ENCODE measurements at regions not wholly inside any gene's neighbourhood (a gene's known extent, or its start where the extent isn't known, plus 50 kb on each side); places are given as distances from the start of the nearest gene placed in this dataset.

DNA sequence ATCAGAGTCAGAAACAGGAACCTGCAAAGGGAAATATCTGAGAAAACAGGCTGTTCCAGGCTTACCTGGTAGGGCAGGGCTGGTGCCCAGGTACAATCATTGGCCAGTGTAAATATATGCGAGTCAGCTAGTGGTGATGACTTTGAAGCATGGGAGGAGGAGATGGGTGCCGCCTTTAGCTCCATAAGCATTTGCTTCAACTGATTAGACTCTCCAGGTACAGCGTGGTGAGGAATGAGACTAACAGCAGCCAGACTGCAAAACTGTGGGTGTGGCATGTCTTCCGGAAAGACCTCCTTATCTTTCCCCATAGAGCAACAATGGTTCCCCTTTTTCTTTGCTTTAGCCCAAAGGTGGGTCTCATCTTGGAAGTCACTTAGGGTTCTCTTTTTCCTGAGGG lies 137.2 kb downstream of the LRIG2 start:
- TF ChIP-seq, protein P1, sequence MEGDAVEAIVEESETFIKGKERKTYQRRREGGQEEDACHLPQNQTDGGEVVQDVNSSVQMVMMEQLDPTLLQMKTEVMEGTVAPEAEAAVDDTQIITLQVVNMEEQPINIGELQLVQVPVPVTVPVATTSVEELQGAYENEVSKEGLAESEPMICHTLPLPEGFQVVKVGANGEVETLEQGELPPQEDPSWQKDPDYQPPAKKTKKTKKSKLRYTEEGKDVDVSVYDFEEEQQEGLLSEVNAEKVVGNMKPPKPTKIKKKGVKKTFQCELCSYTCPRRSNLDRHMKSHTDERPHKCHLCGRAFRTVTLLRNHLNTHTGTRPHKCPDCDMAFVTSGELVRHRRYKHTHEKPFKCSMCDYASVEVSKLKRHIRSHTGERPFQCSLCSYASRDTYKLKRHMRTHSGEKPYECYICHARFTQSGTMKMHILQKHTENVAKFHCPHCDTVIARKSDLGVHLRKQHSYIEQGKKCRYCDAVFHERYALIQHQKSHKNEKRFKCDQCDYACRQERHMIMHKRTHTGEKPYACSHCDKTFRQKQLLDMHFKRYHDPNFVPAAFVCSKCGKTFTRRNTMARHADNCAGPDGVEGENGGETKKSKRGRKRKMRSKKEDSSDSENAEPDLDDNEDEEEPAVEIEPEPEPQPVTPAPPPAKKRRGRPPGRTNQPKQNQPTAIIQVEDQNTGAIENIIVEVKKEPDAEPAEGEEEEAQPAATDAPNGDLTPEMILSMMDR (IDR thresholded peaks at IDR 0.05; ENCODE audit: low read length) = no peak
- TF ChIP-seq EZH2 (IDR thresholded peaks at IDR 0.05; ENCODE audit: borderline replicate concordance, low read length) = no peak

Data from OCI-LY1 (cell line).